GM12892 (cell line): ENCODE measurements at regions not wholly inside any gene's neighbourhood (a gene's known extent, or its start where the extent isn't known, plus 50 kb on each side); places are given as distances from the start of the nearest gene placed in this dataset.
"Not testable (repeated sequence)": the region's sequence is repeated elsewhere in the genome, so short reads cannot be mapped to it uniquely, and the experiment has no call there.

Experiments used
- POLR2AphosphoS5 ChIP-seq: IDR thresholded peaks from 2 replicates; pipeline ENCODE4 v1.6.1; 2011; ENCODE audit warnings: low read depth, low read length, control low read depth
- TAF1 ChIP-seq: IDR thresholded peaks from 2 replicates; pipeline ENCODE4 v1.6.1; 2011; ENCODE audit warnings: low read depth, mild to moderate bottlenecking, control low read depth, low read length, borderline replicate concordance

- not testable (repeated sequence) for TF ChIP-seq TAF1, POLR2AphosphoS5
Observed at GRCh38 chr5:12574298-12575093, 670.2 kb upstream of the CTNND2 start.
